Lower lobe of right lung (tissue), 2 donors: ENCODE measurements at regions not wholly inside any gene's neighbourhood (a gene's known extent, or its start where the extent isn't known, plus 50 kb on each side); places are given as distances from the start of the nearest gene placed in this dataset.

ENCODE experiments used
- ATAC-seq, 2 donors: fragments of 200-7000 bp; cut with Tn5 transposase; one replicate each; pipeline ENCODE4 v1.9.1; 2020 to 2022; ENCODE audit warnings: mild to moderate bottlenecking in 2 of 2, moderate library complexity in 2 of 2
- DNase-seq: peaks from one replicate; pipeline ENCODE4 v3.0.0-alpha.2; 2020
- H3K27ac ChIP-seq: fragments of 200-600 bp; one replicate; pipeline ENCODE4 v1.8.0; 2022
- H3K27me3 ChIP-seq: fragments of 200-600 bp; one replicate; pipeline ENCODE4 v1.8.0; 2022; ENCODE audit warnings: low read depth
- H3K36me3 ChIP-seq: fragments of 200-600 bp; one replicate; pipeline ENCODE4 v1.8.0; 2022; ENCODE audit warnings: mild to moderate bottlenecking
- H3K4me1 ChIP-seq: fragments of 200-600 bp; one replicate; pipeline ENCODE4 v1.8.0; 2022
- H3K4me3 ChIP-seq: fragments of 200-600 bp; one replicate; pipeline ENCODE4 v1.8.0; 2022; ENCODE audit warnings: mild to moderate bottlenecking
- H3K9me3 ChIP-seq: fragments of 200-600 bp; one replicate; pipeline ENCODE4 v1.8.0; 2022
- CTCF ChIP-seq: fragments of 200-600 bp; IDR thresholded peaks from one replicate; pipeline ENCODE4 v1.8.0; 2022; ENCODE audit warnings: antibody characterized with exemption, mild to moderate bottlenecking
- intact Hi-C: fragments of 100-400 bp; cut with DNase I; formaldehyde crosslinking; loops from one replicate; pipeline ENCODE4 v1.11.0; 2022
- donor health status: DM: no; HTN: yes; CAD: no; lungs with severe emphysema.

- no peak for TF ChIP-seq CTCF
- Histone ChIP-seq H3K9me3 (no peaks in the 10 kb centered on the region), H3K4me3 (peak overlapping the region; percentile 45), H3K4me1 (peaks cover 32% of the 10 kb centered on the region), H3K27ac (peak overlapping the region; percentile 86), H3K27me3 (no peaks in the 10 kb centered on the region), H3K36me3 (no peaks in the 10 kb centered on the region)
- intact Hi-C loops: no loop called here
- ATAC-seq: no peak
- DNase-seq: no peak
These were observed 80.6 kb upstream of the CHD2 start for GRCh38 chr15:92819278-92820235.

DNA sequence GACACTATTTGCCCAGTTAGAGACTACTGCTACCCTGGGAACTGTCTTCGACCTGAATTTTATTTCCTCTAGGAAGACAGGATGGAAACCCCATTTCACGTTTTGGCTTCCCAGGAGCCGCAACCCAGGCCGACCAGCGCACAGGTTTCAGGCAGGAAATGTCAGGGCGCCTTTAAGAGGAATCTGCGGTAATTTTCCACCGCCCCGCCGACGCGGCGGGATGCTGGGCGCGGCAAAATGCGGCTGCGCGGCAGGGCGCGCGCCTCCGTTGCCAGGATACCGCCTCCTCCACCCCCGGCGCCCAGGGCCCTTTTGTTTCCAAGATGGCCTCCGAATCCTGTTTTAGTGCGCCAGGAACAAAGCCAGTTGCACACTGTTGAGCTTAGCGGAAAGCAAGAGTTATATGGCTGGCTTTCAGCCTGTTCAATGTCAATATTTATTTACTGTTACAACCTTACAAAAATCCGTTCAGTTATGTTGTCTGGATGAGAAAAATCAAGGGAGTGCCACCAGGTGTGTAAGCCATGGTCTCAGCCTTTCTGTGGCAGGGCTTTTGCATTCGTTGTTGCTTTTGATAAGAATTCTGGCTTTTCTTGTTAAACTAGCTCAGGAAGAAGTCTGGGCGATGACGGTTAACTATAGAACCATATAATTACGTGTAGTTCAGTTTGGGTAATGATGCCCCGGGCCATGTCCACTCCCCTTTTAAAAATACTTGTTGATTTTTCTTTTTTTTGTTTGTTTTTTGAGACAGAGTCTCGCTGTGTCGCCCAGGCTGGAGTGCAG is 79.7 kb upstream of the CHD2 start:
- Histone ChIP-seq H3K27ac (peak overlapping the region; percentile 86), H3K27me3 (no peaks in the 10 kb centered on the region)
- intact Hi-C loops: no loop called here

DNA sequence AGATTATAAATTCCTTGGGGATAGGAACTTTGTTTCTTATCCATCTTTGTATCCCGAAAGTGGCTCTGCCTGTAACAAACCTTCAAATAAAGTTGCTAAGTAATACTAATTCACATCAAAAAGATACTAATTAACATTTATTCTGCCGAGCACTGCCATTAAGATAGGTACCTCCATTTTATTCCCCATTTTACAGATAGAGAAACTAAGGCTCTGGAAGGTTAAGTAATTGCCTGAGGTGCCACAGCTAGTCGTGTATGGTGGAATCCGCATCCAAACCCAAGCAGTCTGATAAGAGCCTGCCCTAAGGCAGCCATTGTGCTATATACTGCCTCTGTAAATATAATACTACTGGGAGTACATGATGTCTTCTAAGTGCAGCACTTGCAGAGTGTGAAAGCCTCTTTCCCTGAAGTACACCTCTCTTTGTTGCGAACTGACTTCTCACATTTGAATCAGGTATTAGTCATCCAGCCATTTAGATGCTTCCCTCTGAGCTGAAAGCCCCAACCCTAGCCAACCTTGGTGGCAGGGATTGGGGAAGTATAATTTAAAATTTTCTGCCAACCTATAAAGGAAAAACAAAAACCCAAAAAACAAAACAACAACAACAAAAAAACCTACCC is 78.5 kb upstream of the CHD2 start:
- peak; percentile 68 to 76 for ATAC-seq
- DNase-seq: no peak

More for the DNA sequence above, 79.7 kb upstream of the CHD2 start:
- Histone ChIP-seq H3K4me3 (peak overlapping the region; percentile 45), H3K36me3 (no peaks in the 10 kb centered on the region), H3K4me1 (peaks cover 32% of the 10 kb centered on the region), H3K9me3 (no peaks in the 10 kb centered on the region)
- DNase-seq: peak; percentile 93
- no peak for TF ChIP-seq CTCF
- ATAC-seq: peak; percentile 96

DNA sequence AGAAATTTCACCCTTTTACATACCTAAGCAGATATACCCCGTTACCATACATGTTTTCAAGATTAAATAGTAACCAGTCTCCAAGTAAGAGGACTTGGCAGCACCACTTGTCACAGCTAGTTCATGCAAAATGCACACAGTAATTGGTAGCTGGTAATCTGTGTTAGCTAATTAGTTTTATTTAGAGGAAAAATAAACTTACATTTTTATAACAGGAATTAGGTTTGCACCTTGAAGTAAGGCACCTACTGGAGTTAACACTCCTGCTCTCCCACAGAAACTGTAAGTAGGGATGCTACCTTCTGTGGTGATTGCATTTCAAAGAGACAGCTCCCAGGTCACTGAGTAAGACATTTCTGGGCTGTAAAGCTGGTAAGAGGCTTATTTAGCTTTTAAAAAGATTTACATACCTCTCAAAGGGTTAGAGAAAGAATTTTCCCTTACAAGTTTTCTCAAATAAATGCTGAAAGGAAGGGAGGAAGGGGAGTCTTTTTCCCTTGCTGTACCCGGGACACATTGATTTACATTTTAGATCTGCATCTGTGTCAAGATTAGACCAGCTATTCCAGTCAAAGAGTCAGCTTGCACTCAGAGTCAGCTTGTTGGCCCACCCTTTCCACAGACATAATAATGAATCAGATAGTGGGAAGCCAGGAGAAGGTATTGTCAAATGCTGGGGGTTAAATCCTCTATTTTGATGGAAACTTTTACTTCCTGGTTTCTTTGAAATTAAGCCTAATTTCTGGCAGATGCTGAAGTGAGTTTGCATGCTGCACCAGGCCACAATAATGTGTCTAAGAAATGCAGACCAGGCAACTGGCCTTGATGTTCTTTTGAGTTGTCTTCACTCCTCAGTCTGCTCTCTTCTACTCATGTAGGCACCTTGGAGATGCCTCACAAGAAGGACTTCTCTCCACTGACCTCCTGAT is 77.6 kb upstream of the CHD2 start:
- Histone ChIP-seq H3K27ac (peak overlapping the region; percentile 86), H3K27me3 (no peaks in the 10 kb centered on the region), H3K36me3 (no peaks in the 10 kb centered on the region), H3K4me3 (no peak overlapping the region), H3K4me1 (peaks cover 32% of the 10 kb centered on the region), H3K9me3 (no peaks in the 10 kb centered on the region)
- no peak for ATAC-seq
- no peak for DNase-seq
- intact Hi-C loops: no loop called here
- no peak for TF ChIP-seq CTCF

More for the DNA sequence above, 78.5 kb upstream of the CHD2 start:
- intact Hi-C loops: no loop called here
- TF ChIP-seq CTCF: no peak
- no peak overlapping the region for H3K4me3 ChIP-seq
- no peaks in the 10 kb centered on the region for H3K27me3 ChIP-seq
- H3K4me1 ChIP-seq: peaks cover 32% of the 10 kb centered on the region
- peak overlapping the region; percentile 86 for H3K27ac ChIP-seq
- H3K36me3 ChIP-seq: no peaks in the 10 kb centered on the region
- H3K9me3 ChIP-seq: no peaks in the 10 kb centered on the region
